HCT116 (cell line): ENCODE measurements at regions not wholly inside any gene's neighbourhood (a gene's known extent, or its start where the extent isn't known, plus 50 kb on each side); places are given as distances from the start of the nearest gene placed in this dataset.

Experiments
- ATAC-seq: fragments of 200-7000 bp; cut with Tn5 transposase; 2 replicates; pipeline ENCODE4 v1.9.1; 2020; ENCODE audit warnings: mild to moderate bottlenecking, moderate library complexity
- BruUV-seq: library from RNA; stranded (reverse); fragments of 400-500 nt; replicated peaks from 2 replicates; lab custom pipeline; 2021; lab: Mats Ljungman, UMichigan
- CTCF ChIA-PET: fragments of 300-600 bp; sonication (Branson Sonifier 250); formaldehyde crosslinking; loops from one replicate; lab custom pipeline; 2021; ENCODE audit warnings: antibody characterized with exemption; lab: Charles Lee
- POLR2A ChIA-PET: fragments of 300-600, 350-600 bp; sonication (Branson Sonifier 250); formaldehyde crosslinking; loops from one replicate; lab custom pipeline; 2021; ENCODE audit warnings: antibody characterized with exemption; lab: Charles Lee
- RAD21 ChIA-PET, 2 experiments: fragments of 300-600 bp; sonication (Branson Sonifier 250); formaldehyde crosslinking; loops; one replicate each; lab custom pipeline; 2023; ENCODE audit warnings: low total read pairs in 2 of 2; ENCODE audit not compliant: uncharacterized antibody in 2 of 2, unreplicated experiment in 2 of 2, low non-redundant PET in 1 of 2; lab: Charles Lee
- DNase-seq: peaks from one replicate; pipeline ENCODE4 v3.0.0-alpha.2; 2010; ENCODE audit warnings: low read depth, low spot score
- H2AFZ ChIP-seq: fragments of 200-600 bp; shearing (Covaris generic), sonication (generic); 2 replicates; pipeline ENCODE4 v1.6.1; 2017; ENCODE audit warnings: low read depth, mixed run types, mixed read lengths, antibody characterized with exemption, low read length; ENCODE audit not compliant: poor library complexity, severe bottlenecking
- H3K27ac ChIP-seq: 2 replicates; pipeline ENCODE4 v1.5.1; 2012; ENCODE audit warnings: low read depth, low read length
- H3K27me3 ChIP-seq: fragments of 200-600 bp; sonication (generic); 2 replicates; pipeline ENCODE4 v1.6.1; 2016; ENCODE audit warnings: mixed run types, low read length, mixed read lengths; ENCODE audit not compliant: insufficient read depth
- H3K36me3 ChIP-seq, 2 experiments: fragments of 200-500 bp in 1 of 2; fragments of 200-600 bp in 1 of 2; sonication (Bioruptor generic) in 1 of 2; sonication (generic) in 1 of 2; 2 replicates each; pipeline versions ENCODE4 v1.5.1 to v1.6.1; 2014 to 2016; ENCODE audit warnings: low read length in 2 of 2, inconsistent platforms in 1 of 2, mixed read lengths in 1 of 2, mixed run types in 1 of 2; ENCODE audit not compliant: insufficient read depth in 2 of 2, control insufficient read depth in 1 of 2
- H3K4me1 ChIP-seq, 2 experiments: fragments of 200-600 bp in 1 of 2; sonication (generic) in 1 of 2; 2 replicates each; pipeline versions ENCODE4 v1.5.1 to v1.6.1; 2012 to 2017; ENCODE audit warnings: low read length in 2 of 2, inconsistent platforms in 1 of 2, mild to moderate bottlenecking in 1 of 2, mixed read lengths in 1 of 2, mixed run types in 1 of 2, moderate library complexity in 1 of 2; ENCODE audit not compliant: insufficient read depth in 2 of 2, control insufficient read depth in 1 of 2
- H3K4me2 ChIP-seq: fragments of 200-600 bp; sonication (generic); 2 replicates; pipeline ENCODE4 v1.6.1; 2017; ENCODE audit warnings: mixed run types, low read length, mixed read lengths
- H3K4me3 ChIP-seq, 2 experiments: fragments of 200-600 bp in 1 of 2; sonication (generic) in 1 of 2; replicated peaks in 1 of 2; 2 replicates each; pipeline ENCODE4 v1.5.1; 2011 to 2016; ENCODE audit warnings: low read length in 2 of 2, control low read depth in 1 of 2, low read depth in 1 of 2, mild to moderate bottlenecking in 1 of 2, mixed read lengths in 1 of 2, mixed run types in 1 of 2
- H3K79me2 ChIP-seq: fragments of 200-600 bp; sonication (generic); 2 replicates; pipeline ENCODE4 v1.6.1; 2017; ENCODE audit warnings: mild to moderate bottlenecking, mixed run types, low read length, moderate library complexity, mixed read lengths; ENCODE audit not compliant: insufficient read depth
- H3K9ac ChIP-seq: fragments of 200-600 bp; sonication (generic); 2 replicates; pipeline ENCODE4 v1.6.1; 2016; ENCODE audit warnings: low read length, mixed read lengths
- H3K9me2 ChIP-seq: fragments of 200-600 bp; sonication (generic), shearing (Covaris generic); 2 replicates; pipeline ENCODE4 v1.6.1; 2017; ENCODE audit warnings: mixed run types, mild to moderate bottlenecking, moderate library complexity; ENCODE audit not compliant: insufficient read depth
- H3K9me3 ChIP-seq, 2 experiments: fragments of 200-500 bp in 1 of 2; fragments of 200-600 bp in 1 of 2; sonication (Bioruptor generic) in 1 of 2; sonication (generic) in 1 of 2; 2 replicates each; pipeline ENCODE4 v1.6.1; 2014 to 2017; ENCODE audit warnings: low read length in 2 of 2, mixed read lengths in 2 of 2, inconsistent platforms in 1 of 2, low read depth in 1 of 2, mild to moderate bottlenecking in 1 of 2, mixed run types in 1 of 2, moderate library complexity in 1 of 2; ENCODE audit not compliant: control insufficient read depth in 1 of 2, insufficient read depth in 1 of 2
- H4K20me1 ChIP-seq: fragments of 200-600 bp; sonication (generic), shearing (Covaris generic); 2 replicates; pipeline ENCODE4 v1.6.1; 2017; ENCODE audit warnings: mixed run types, mild to moderate bottlenecking, moderate library complexity; ENCODE audit not compliant: insufficient read depth
- ATF3 ChIP-seq: IDR thresholded peaks from 2 replicates; pipeline ENCODE4 v1.6.1; 2012
- CBX3 ChIP-seq: IDR thresholded peaks from 2 replicates; pipeline ENCODE4 v1.6.1; 2012; ENCODE audit warnings: low read depth
- CEBPB ChIP-seq: IDR thresholded peaks from 2 replicates; pipeline ENCODE4 v1.6.1; 2012; ENCODE audit warnings: low read depth
- CTCF ChIP-seq, 3 experiments: fragments of 200-600 bp in 1 of 3; sonication (generic) in 1 of 3; IDR thresholded peaks in 2 of 3; conservative IDR thresholded peaks in 1 of 3; 2 replicates each; pipeline ENCODE4 v1.5.1; 2012 to 2017; ENCODE audit warnings: low read depth in 2 of 3, low read length in 2 of 3, antibody characterized with exemption in 1 of 3, borderline replicate concordance in 1 of 3, control low read depth in 1 of 3, mild to moderate bottlenecking in 1 of 3, mixed read lengths in 1 of 3, mixed run types in 1 of 3, moderate library complexity in 1 of 3; ENCODE audit not compliant: insufficient read depth in 1 of 3
- ELF1 ChIP-seq: IDR thresholded peaks from 2 replicates; pipeline ENCODE4 v1.6.1; 2012; ENCODE audit warnings: low read depth, borderline replicate concordance
- EZH2 ChIP-seq: fragments of 200-600 bp; sonication (generic); IDR thresholded peaks from 2 replicates; pipeline ENCODE4 v1.6.1; 2017; ENCODE audit warnings: antibody characterized with exemption, mixed run types
- EZH2phosphoT487 ChIP-seq: fragments of 200-600 bp; IDR thresholded peaks from 2 replicates; pipeline ENCODE4 v1.6.1; 2018; ENCODE audit warnings: antibody characterized with exemption, borderline replicate concordance
- JUND ChIP-seq: IDR thresholded peaks from 2 replicates; pipeline ENCODE4 v1.6.1; 2012
- POLR2A ChIP-seq: IDR thresholded peaks from 2 replicates; pipeline ENCODE4 v1.7.0; 2011; ENCODE audit warnings: borderline replicate concordance; ENCODE audit not compliant: insufficient read depth, insufficient read length; ENCODE audit errors: extremely low read depth
- RAD21 ChIP-seq: IDR thresholded peaks from 2 replicates; pipeline ENCODE4 v1.6.1; 2012; ENCODE audit warnings: low read depth, mild to moderate bottlenecking
- REST ChIP-seq: IDR thresholded peaks from 2 replicates; pipeline ENCODE4 v1.6.1; 2012; ENCODE audit warnings: low read depth
- YY1 ChIP-seq: IDR thresholded peaks from 2 replicates; pipeline ENCODE4 v1.6.1; 2011; ENCODE audit warnings: low read length, low read depth, moderate library complexity, mild to moderate bottlenecking; ENCODE audit not compliant: insufficient replicate concordance; ENCODE audit errors: extremely low read depth
- ZBTB33 ChIP-seq: IDR thresholded peaks from 2 replicates; pipeline ENCODE4 v1.6.1; 2011; ENCODE audit warnings: mild to moderate bottlenecking, low read length, moderate library complexity; ENCODE audit not compliant: insufficient replicate concordance; ENCODE audit errors: extremely low read depth
- ZFX ChIP-seq: fragments of 450-650 bp; IDR thresholded peaks from 2 replicates; pipeline ENCODE4 v1.6.1; 2017
- intact Hi-C: fragments of 100-400 bp; cut with micrococcal nuclease; formaldehyde crosslinking; loops from 2 replicates; pipeline ENCODE4 v1.10.0; 2022

GRCh38 chr10:130515670-130516069, 379.5 kb downstream of the GLRX3 start (continued):
- no peak for TF ChIP-seq EZH2
- TF ChIP-seq CEBPB: no peak
- no peak for TF ChIP-seq JUND
- no peak for TF ChIP-seq CTCF (IDR thresholded peaks at IDR 0.05 in 2 of 3, conservative IDR thresholded peaks at IDR 0.05 in 1 of 3; ENCODE audit: borderline replicate concordance in 1 of 3, insufficient read depth in 1 of 3, low read depth in 2 of 3, low read length in 2 of 3)

- no peak for DNase-seq
- H3K9me2 ChIP-seq: no peaks in the 10 kb centered on the region
- no peak for TF ChIP-seq REST
- TF ChIP-seq CBX3: no peak
- TF ChIP-seq CTCF (IDR thresholded peaks at IDR 0.05 in 2 of 3, conservative IDR thresholded peaks at IDR 0.05 in 1 of 3; ENCODE audit: borderline replicate concordance in 1 of 3, insufficient read depth in 1 of 3, low read depth in 2 of 3, low read length in 2 of 3): no peak
- TF ChIP-seq ELF1: no peak
- TF ChIP-seq EZH2phosphoT487: no peak
- no peak for TF ChIP-seq RAD21
- TF ChIP-seq POLR2A: no peak
- no peak for TF ChIP-seq ZBTB33
- no peak for TF ChIP-seq ATF3
- TF ChIP-seq CEBPB: no peak
- no peak for TF ChIP-seq ZFX
- no peak for TF ChIP-seq YY1
These were observed 380.0 kb downstream of the GLRX3 start for GRCh38 chr10:130516141-130516735.

More at GRCh38 chr10:130516141-130516735, 380.0 kb downstream of the GLRX3 start:
- Histone ChIP-seq H3K4me2 (no peak overlapping the region), H2AFZ (no peak overlapping the region), H3K9me3 (no peaks in the 10 kb centered on the region), H4K20me1 (no peaks in the 10 kb centered on the region), H3K27me3 (no peaks in the 10 kb centered on the region), H3K4me1 (no peaks in the 10 kb centered on the region), H3K79me2 (no peaks in the 10 kb centered on the region), H3K27ac (no peak overlapping the region), H3K9ac (no peak overlapping the region), H3K36me3 (no peaks in the 10 kb centered on the region), H3K4me3 (no peak overlapping the region)
- RAD21 ChIA-PET: no interaction called here
- no peak for ATAC-seq
- no TSS peak for BruUV-seq
- POLR2A ChIA-PET: no interaction called here
- CTCF ChIA-PET: no interaction called here
- intact Hi-C loops: no loop called here
